HEK293 (cell line): ENCODE measurements at regions not wholly inside any gene's neighbourhood (a gene's known extent, or its start where the extent isn't known, plus 50 kb on each side); places are given as distances from the start of the nearest gene placed in this dataset.

Source experiments
- CTCF ChIA-PET: fragments of 350-600 bp; formaldehyde crosslinking; extraction: SDS; loops from one replicate; lab custom pipeline; 2021; ENCODE audit warnings: antibody characterized with exemption; lab: Yijun Ruan, JAX
- POLR2A ChIA-PET: fragments of 300-600 bp; formaldehyde crosslinking; extraction: SDS; loops from one replicate; lab custom pipeline; 2020; ENCODE audit warnings: antibody characterized with exemption, inconsistent platforms; lab: Yijun Ruan, JAX
- H3K27ac ChIP-seq: fragments of 200-500 bp; sonication (Bioruptor generic); 2 replicates; pipeline ENCODE4 v1.5.1; 2014; ENCODE audit warnings: low read depth, low read length, control low read depth, inconsistent platforms; ENCODE audit errors: extremely low read depth
- H3K36me3 ChIP-seq, 2 experiments: fragments of 200-500 bp in 1 of 2; sonication (Bioruptor generic) in 1 of 2; 1 replicate in 1 of 2; 2 replicates in 1 of 2; pipeline ENCODE4 v1.5.1; 2014 to 2017; ENCODE audit warnings: inconsistent platforms in 2 of 2, low read length in 2 of 2; ENCODE audit not compliant: control insufficient read depth in 2 of 2, insufficient read depth in 1 of 2
- H3K4me1 ChIP-seq: fragments of 200-500 bp; sonication (Bioruptor generic); 2 replicates; pipeline ENCODE4 v1.5.1; 2014; ENCODE audit warnings: mild to moderate bottlenecking, low read length, inconsistent platforms; ENCODE audit not compliant: control insufficient read depth, insufficient read depth
- H3K4me3 ChIP-seq: 2 replicates; pipeline ENCODE4 v1.5.1; 2011; ENCODE audit warnings: low read depth, mild to moderate bottlenecking, control low read depth, low read length, moderate library complexity
- H3K9me3 ChIP-seq: fragments of 200-500 bp; sonication (Bioruptor generic); 2 replicates; pipeline ENCODE4 v1.5.1; 2014; ENCODE audit warnings: low read depth, low read length, inconsistent platforms; ENCODE audit not compliant: control insufficient read depth, insufficient read depth
- GLI2 ChIP-seq: fragments of 450-650 bp; formaldehyde crosslinking; IDR thresholded peaks from 2 replicates; pipeline ENCODE4; 2017; ENCODE audit warnings: missing biosample characterization, missing genetic modification characterization, low read depth, borderline replicate concordance
- HOXD13 ChIP-seq: sonication (generic); formaldehyde crosslinking; IDR thresholded peaks from 2 replicates; pipeline ENCODE4 v1.8.0; 2022; ENCODE audit warnings: missing genetic modification reagents, borderline replicate concordance
- KLF16 ChIP-seq: fragments of 450-650 bp; formaldehyde crosslinking; IDR thresholded peaks from 2 replicates; pipeline ENCODE4 v1.5.1; 2017; ENCODE audit warnings: missing biosample characterization, missing genetic modification characterization
- REPIN1 ChIP-seq: fragments of 450-650 bp; formaldehyde crosslinking; IDR thresholded peaks from 2 replicates; pipeline ENCODE4 v1.5.1; 2017; ENCODE audit warnings: missing biosample characterization, missing genetic modification characterization, low read depth
- SP7 ChIP-seq: fragments of 450-650 bp; formaldehyde crosslinking; IDR thresholded peaks from 2 replicates; pipeline ENCODE4 v1.5.1; 2016; ENCODE audit warnings: missing biosample characterization, missing genetic modification characterization
- ZEB2 ChIP-seq: fragments of 450-650 bp; formaldehyde crosslinking; IDR thresholded peaks from 2 replicates; pipeline ENCODE4 v1.5.1; 2016; ENCODE audit warnings: missing biosample characterization, missing genetic modification characterization
- ZNF112 ChIP-seq: fragments of 450-650 bp; formaldehyde crosslinking; IDR thresholded peaks from 2 replicates; pipeline ENCODE4 v1.5.0; 2017; ENCODE audit warnings: missing biosample characterization, missing genetic modification characterization
- ZNF138 ChIP-seq: fragments of 450-650 bp; formaldehyde crosslinking; IDR thresholded peaks from 2 replicates; pipeline ENCODE4 v1.5.1; 2016; ENCODE audit warnings: missing biosample characterization, missing genetic modification characterization, borderline replicate concordance
- ZNF239 ChIP-seq: fragments of 450-650 bp; formaldehyde crosslinking; IDR thresholded peaks from 2 replicates; pipeline ENCODE4 v1.5.1; 2016; ENCODE audit warnings: missing biosample characterization, missing genetic modification characterization
- ZNF274 ChIP-seq, 2 experiments: fragments of 200-500 bp in 1 of 2; fragments of 450-650 bp in 1 of 2; sonication (Bioruptor generic) in 1 of 2; formaldehyde crosslinking in 1 of 2; IDR thresholded peaks; 2 replicates each; pipeline versions ENCODE4 v1.5.1 to v1.6.1; 2014 to 2016; ENCODE audit warnings: borderline replicate concordance in 1 of 2, inconsistent platforms in 1 of 2, low read length in 1 of 2, missing biosample characterization in 1 of 2, missing genetic modification characterization in 1 of 2
- ZNF311 ChIP-seq: fragments of 450-650 bp; formaldehyde crosslinking; IDR thresholded peaks from 2 replicates; pipeline ENCODE4 v1.5.1; 2017; ENCODE audit warnings: missing biosample characterization, missing genetic modification characterization, borderline replicate concordance
- ZNF391 ChIP-seq: fragments of 450-650 bp; formaldehyde crosslinking; IDR thresholded peaks from 2 replicates; pipeline ENCODE4 v1.5.1; 2016; ENCODE audit warnings: low read depth, missing biosample characterization, missing genetic modification characterization, borderline replicate concordance
- ZNF423 ChIP-seq: fragments of 450-650 bp; formaldehyde crosslinking; IDR thresholded peaks from 2 replicates; pipeline ENCODE4 v1.5.1; 2016; ENCODE audit warnings: missing biosample characterization, missing genetic modification characterization
- ZNF514 ChIP-seq: fragments of 450-650 bp; formaldehyde crosslinking; IDR thresholded peaks from 2 replicates; pipeline ENCODE4 v1.5.1; 2016; ENCODE audit warnings: missing biosample characterization, missing genetic modification characterization
- ZSCAN30 ChIP-seq: fragments of 450-650 bp; IDR thresholded peaks from 2 replicates; pipeline ENCODE4 v1.5.1; 2018; ENCODE audit warnings: missing biosample characterization, mild to moderate bottlenecking, missing genetic modification characterization, moderate library complexity
- TF ChIP-seq, protein P1 (sequence below): sonication (generic); formaldehyde crosslinking; IDR thresholded peaks from 2 replicates; pipeline ENCODE4 v1.8.1; 2022; ENCODE audit warnings: mild to moderate bottlenecking, moderate library complexity, missing genetic modification reagents
- TF ChIP-seq, protein P2 (sequence below): fragments of 450-650 bp; formaldehyde crosslinking; IDR thresholded peaks from 2 replicates; pipeline ENCODE4 v1.5.1; 2016; ENCODE audit warnings: missing biosample characterization, missing genetic modification characterization
- TF ChIP-seq, protein P3 (sequence below): fragments of 450-650 bp; formaldehyde crosslinking; IDR thresholded peaks from 2 replicates; pipeline ENCODE4 v1.5.1; 2016; ENCODE audit warnings: missing biosample characterization, missing genetic modification characterization
- TF ChIP-seq, protein P4 (sequence below): fragments of 450-650 bp; formaldehyde crosslinking; IDR thresholded peaks from 2 replicates; pipeline ENCODE4 v1.5.1; 2016; ENCODE audit warnings: missing biosample characterization, missing genetic modification characterization
- TF ChIP-seq, protein P5 (sequence below): fragments of 450-650 bp; formaldehyde crosslinking; IDR thresholded peaks from 2 replicates; pipeline ENCODE4 v1.5.1; 2016; ENCODE audit warnings: missing biosample characterization, missing genetic modification characterization

DNA sequence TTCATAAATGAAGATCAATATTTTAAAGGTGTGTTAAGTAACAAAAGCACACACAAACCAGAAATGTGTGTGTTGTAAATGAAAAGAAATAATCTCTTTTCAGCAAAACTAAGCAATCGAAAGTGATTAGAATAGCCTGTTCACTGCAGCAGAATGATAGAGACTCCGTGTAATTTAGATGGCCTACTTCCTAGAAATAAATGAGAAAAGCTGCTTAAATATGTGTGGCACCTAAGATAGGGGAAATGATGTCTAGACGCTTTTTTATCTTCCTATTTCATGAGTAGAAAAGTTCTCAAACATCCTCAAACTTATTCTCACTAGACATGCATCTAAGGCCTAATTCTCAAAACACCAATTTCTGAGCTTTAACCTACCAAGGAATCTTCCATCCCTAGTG lies 124.7 kb upstream of the BRINP3 start:
- no peak for TF ChIP-seq SP7 (tag by site-specific recombination)
- TF ChIP-seq, protein P1, sequence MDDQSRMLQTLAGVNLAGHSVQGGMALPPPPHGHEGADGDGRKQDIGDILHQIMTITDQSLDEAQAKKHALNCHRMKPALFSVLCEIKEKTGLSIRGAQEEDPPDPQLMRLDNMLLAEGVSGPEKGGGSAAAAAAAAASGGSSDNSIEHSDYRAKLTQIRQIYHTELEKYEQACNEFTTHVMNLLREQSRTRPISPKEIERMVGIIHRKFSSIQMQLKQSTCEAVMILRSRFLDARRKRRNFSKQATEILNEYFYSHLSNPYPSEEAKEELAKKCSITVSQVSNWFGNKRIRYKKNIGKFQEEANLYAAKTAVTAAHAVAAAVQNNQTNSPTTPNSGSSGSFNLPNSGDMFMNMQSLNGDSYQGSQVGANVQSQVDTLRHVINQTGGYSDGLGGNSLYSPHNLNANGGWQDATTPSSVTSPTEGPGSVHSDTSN (CRISPR knock-in tag) = no peak
- no peak for TF ChIP-seq ZNF514 (tag by site-specific recombination)
- TF ChIP-seq ZNF274 (IDR thresholded peaks at IDR 0.05; ENCODE audit: low read length) = no peak
- TF ChIP-seq ZNF274 (tag by site-specific recombination; IDR thresholded peaks at IDR 0.05; ENCODE audit: borderline replicate concordance) = no peak
- Histone ChIP-seq H3K9me3 (no peaks in the 10 kb centered on the region), H3K27ac (no peak overlapping the region), H3K4me1 (no peaks in the 10 kb centered on the region), H3K4me3 (no peak overlapping the region), H3K36me3 (no peaks in the 10 kb centered on the region)
- ChIA-PET CTCF (no interaction called here), POLR2A (no interaction called here)

DNA sequence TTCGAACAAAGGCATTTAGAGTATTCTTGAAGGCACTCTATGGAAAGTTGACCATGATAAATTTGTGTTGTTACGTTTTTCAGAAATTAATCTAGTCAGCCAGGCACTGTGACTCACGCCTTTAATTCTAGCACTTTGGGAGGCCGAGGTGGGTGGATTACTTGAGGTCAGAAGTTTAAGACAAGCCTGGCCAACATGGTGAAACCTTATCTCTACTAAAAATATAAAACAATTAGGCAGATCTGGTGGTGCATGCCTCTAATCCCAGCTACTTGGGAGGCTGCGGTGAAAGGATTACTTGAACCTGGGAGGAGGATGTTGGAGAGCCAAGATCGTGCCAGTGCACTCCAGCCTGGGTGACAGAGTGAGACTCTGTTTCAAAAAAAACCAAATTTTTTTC lies 130.6 kb upstream of the BRINP3 start:
- Histone ChIP-seq H3K27ac (no peak overlapping the region), H3K4me1 (no peaks in the 10 kb centered on the region), H3K4me3 (no peak overlapping the region), H3K36me3 (no peaks in the 10 kb centered on the region), H3K9me3 (no peaks in the 10 kb centered on the region)
- POLR2A ChIA-PET = no interaction called here
- TF ChIP-seq ZNF239 (tag by site-specific recombination) (no peak), REPIN1 (tag by site-specific recombination) (no peak), ZSCAN30 (tag by site-specific recombination) (no peak), GLI2 (tag by site-specific recombination) (no peak), ZEB2 (no peak), HOXD13 (CRISPR knock-in tag) (no peak), ZNF514 (tag by site-specific recombination) (no peak), ZNF112 (tag by site-specific recombination) (no peak), ZNF423 (tag by site-specific recombination) (no peak), ZNF138 (tag by site-specific recombination) (no peak), ZNF391 (tag by site-specific recombination) (no peak), ZNF311 (tag by site-specific recombination) (no peak), KLF16 (tag by site-specific recombination) (no peak)
- TF ChIP-seq, protein P2, sequence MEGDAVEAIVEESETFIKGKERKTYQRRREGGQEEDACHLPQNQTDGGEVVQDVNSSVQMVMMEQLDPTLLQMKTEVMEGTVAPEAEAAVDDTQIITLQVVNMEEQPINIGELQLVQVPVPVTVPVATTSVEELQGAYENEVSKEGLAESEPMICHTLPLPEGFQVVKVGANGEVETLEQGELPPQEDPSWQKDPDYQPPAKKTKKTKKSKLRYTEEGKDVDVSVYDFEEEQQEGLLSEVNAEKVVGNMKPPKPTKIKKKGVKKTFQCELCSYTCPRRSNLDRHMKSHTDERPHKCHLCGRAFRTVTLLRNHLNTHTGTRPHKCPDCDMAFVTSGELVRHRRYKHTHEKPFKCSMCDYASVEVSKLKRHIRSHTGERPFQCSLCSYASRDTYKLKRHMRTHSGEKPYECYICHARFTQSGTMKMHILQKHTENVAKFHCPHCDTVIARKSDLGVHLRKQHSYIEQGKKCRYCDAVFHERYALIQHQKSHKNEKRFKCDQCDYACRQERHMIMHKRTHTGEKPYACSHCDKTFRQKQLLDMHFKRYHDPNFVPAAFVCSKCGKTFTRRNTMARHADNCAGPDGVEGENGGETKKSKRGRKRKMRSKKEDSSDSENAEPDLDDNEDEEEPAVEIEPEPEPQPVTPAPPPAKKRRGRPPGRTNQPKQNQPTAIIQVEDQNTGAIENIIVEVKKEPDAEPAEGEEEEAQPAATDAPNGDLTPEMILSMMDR (tag by site-specific recombination) = no peak
- TF ChIP-seq, protein P3, sequence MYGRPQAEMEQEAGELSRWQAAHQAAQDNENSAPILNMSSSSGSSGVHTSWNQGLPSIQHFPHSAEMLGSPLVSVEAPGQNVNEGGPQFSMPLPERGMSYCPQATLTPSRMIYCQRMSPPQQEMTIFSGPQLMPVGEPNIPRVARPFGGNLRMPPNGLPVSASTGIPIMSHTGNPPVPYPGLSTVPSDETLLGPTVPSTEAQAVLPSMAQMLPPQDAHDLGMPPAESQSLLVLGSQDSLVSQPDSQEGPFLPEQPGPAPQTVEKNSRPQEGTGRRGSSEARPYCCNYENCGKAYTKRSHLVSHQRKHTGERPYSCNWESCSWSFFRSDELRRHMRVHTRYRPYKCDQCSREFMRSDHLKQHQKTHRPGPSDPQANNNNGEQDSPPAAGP (tag by site-specific recombination) = no peak
- TF ChIP-seq, protein P4, sequence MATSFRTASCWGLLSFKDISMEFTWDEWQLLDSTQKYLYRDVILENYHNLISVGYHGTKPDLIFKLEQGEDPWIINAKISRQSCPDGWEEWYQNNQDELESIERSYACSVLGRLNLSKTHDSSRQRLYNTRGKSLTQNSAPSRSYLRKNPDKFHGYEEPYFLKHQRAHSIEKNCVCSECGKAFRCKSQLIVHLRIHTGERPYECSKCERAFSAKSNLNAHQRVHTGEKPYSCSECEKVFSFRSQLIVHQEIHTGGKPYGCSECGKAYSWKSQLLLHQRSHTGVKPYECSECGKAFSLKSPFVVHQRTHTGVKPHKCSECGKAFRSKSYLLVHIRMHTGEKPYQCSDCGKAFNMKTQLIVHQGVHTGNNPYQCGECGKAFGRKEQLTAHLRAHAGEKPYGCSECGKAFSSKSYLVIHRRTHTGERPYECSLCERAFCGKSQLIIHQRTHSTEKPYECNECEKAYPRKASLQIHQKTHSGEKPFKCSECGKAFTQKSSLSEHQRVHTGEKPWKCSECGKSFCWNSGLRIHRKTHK (tag by site-specific recombination) = no peak
- TF ChIP-seq, protein P5, sequence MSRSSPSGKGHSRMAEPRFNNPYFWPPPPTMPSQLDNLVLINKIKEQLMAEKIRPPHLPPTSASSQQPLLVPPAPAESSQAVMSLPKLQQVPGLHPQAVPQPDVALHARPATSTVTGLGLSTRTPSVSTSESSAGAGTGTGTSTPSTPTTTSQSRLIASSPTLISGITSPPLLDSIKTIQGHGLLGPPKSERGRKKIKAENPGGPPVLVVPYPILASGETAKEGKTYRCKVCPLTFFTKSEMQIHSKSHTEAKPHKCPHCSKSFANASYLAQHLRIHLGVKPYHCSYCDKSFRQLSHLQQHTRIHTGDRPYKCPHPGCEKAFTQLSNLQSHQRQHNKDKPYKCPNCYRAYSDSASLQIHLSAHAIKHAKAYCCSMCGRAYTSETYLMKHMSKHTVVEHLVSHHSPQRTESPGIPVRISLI (tag by site-specific recombination) = no peak
- CTCF ChIA-PET = no interaction called here
